ENCODE measurements at regions not wholly inside any gene's neighbourhood (a gene's known extent, or its start where the extent isn't known, plus 50 kb on each side); places are given as distances from the start of the nearest gene placed in this dataset.
"Not testable (repeated sequence)": the region's sequence is repeated elsewhere in the genome, so short reads cannot be mapped to it uniquely, and the experiment has no call there.

DNA sequence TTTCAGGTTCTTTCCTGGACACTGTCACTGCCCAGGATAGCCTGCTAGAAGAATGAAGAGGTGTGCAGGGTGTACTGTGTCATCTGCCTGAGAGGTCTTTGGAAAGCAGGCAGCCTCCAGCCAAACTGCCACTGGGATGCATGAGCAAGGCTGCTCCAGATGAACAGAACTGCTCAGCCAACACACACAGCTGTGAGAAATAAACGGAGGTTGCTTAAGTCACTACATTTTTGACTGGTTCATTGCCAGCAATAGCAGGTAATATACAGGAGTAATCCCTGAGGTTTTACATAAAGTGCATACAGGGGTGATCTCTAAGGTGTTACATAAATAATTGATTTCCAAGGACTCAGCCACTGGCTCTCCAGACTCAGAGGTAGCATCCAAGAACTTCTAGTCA lies 516.9 kb downstream of the BRINP3 start:
- no peak for ATAC-seq

DNA sequence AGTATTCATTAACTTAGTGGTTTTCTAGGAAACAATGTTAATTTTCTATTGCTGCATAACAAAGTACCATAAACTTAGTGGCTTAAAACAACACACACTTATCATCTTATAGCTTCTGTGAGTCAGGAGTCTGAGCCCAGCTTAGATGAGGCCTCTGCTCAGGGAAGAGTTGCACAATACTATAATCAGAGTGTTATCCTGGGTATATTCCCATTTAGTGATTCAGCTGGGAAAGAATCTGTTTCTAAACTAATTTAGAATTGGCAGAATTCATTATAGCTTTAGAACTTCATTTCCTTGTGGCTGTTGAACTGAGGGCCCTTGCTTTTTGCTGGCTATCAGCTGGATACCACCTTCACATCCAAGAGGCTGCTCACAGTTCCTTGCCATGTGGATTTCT lies 515.5 kb downstream of the BRINP3 start:
- ATAC-seq: no peak

- no peak for ATAC-seq
Measured at GRCh38 chr1:189970331-189971230, 507.1 kb downstream of the BRINP3 start.

DNA sequence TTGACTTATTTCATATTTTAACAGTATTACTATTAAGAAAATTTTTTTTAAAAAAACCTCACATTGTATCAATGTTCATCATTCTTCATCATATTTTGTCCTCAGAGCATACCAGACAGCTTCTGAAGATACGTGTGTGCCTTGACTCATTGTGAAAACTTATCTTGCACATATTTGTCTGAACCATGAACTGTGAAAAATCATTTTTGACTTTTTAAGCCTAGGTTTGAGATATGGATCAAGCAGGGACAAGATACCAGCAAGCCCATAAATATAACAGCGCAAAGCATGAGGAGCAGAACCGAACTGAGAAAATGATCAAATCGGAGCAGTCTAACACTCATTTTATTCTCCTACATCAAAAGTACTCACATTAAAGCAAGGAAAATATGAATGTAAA lies 506.0 kb downstream of the BRINP3 start:
- no peak for ATAC-seq

GRCh38 chr1:189977184-189977583 lies 500.5 kb downstream of the BRINP3 start:
- no peak for ATAC-seq

GRCh38 chr1:189983166-189983890 lies 494.3 kb downstream of the BRINP3 start:
- ATAC-seq: no peak

GRCh38 chr1:189986516-189986915 lies 491.1 kb downstream of the BRINP3 start:
- ATAC-seq: no peak

DNA sequence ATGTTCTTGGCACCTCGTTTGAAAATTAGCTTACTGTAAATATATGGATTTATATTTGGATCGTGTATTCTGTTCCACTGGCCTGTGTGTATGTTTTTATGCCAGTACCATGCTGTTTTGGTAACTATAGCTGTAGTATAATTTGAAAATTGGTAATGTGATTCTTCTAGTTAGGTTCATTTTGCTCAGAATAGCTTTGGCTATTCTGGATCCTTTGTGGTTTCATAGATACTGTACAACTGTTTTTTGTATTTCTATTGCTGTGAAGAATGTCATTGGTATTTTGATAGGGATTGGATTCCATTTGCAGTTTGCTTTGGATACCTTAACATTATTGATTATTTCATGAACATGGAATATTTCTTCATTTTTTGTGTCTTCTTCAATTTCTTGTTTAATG lies 490.2 kb downstream of the BRINP3 start:
- ATAC-seq: no peak

DNA sequence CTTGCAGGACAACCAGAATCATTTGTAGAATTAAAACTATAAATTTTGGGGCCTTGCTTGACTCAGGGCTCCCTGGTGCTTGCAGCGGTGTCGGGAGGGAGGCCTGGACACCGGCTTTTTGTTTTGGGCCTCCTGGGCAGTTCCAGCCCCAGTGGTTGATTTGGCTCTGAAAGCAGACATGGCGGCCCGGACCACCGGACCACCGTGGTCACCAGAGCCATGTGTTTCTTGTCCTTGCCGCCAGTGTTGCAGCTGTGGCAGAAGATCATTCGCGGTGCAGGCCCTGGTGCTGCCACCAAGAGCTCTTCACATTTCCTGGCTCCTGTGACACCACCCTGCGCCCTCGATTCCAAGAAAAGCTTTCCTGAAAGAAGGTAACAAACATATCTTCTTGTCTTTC lies 484.8 kb downstream of the BRINP3 start:
- ATAC-seq: no peak

GRCh38 chr1:190000365-190000872 lies 477.2 kb downstream of the BRINP3 start:
- no peak for ATAC-seq

GRCh38 chr1:190001187-190001586 lies 476.5 kb downstream of the BRINP3 start:
- no peak for ATAC-seq

- no peak for ATAC-seq
Measured at GRCh38 chr1:190003376-190003775, 474.3 kb downstream of the BRINP3 start.

- no peak for ATAC-seq
Measured at GRCh38 chr1:190011585-190011984, 466.1 kb downstream of the BRINP3 start.

DNA sequence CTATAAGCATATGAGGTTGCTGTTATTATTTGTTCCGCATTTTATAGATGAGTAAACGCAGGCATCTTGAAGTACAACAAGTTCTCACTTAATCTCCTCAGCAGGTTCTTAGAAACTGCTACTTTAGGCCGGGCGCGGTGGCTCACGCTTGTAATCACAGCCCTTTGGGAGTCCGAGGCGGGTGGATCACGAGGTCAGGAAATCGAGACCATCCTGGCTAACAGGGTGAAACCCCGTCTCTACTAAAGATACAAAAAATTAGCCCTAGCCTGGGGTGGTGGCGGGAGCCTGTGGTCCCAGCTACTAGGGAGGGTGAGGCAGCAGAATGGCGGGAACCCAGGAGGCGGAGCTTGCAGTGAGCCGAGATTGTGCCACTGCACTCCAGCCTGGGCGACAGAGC lies 458.5 kb downstream of the BRINP3 start:
- ATAC-seq: not testable (repeated sequence)

- no peak for ATAC-seq
Measured at GRCh38 chr1:190019717-190020116, 457.9 kb downstream of the BRINP3 start.

GRCh38 chr1:190022709-190023108 lies 455.0 kb downstream of the BRINP3 start:
- peak in 1 of 2 donors; percentile 28 for ATAC-seq

GRCh38 chr1:190029441-190029840 lies 448.2 kb downstream of the BRINP3 start:
- ATAC-seq: no peak

DNA sequence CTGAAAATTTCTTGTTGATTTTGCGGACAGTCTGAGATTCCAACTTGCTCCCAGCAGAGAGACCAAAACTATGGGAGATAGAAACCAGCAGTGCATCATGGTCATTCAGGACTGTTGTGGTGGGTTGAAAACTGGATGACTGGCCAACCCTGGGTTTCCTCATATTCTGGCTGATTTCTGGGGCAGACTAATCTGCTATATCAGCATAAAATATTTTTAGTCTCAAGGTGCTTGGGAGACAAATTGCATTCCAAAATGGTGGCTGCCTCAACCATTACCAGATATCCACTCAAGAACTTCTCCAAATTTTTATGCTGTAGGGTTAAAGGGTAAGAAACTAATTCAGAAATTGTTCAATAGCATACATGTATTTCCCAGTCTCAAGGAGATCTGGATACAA lies 434.0 kb downstream of the BRINP3 start:
- no peak for ATAC-seq

DNA sequence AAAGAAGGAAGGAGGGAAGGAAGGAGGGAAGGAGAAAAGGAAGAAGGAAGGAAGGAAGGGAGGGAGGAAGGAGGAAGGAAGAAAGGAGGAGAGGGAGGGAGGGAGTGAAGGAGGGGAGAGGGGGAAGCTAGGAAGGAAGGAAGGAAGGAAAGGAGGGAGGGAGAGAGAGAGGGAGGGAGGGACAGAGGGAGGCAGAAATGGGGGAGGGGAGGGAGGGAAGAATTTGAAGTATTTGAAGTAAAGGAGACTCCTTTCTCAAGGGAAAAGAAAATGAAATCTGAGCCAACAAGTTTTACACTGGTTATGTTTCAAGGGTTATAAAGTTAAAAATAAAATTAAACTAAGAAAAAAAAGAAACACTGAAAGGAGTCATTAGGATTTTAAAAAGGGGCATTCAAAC lies 431.4 kb downstream of the BRINP3 start:
- no peak for ATAC-seq
